ENCODE measurements at regions not wholly inside any gene's neighbourhood (a gene's known extent, or its start where the extent isn't known, plus 50 kb on each side); places are given as distances from the start of the nearest gene placed in this dataset.
"Not testable (repeated sequence)": the region's sequence is repeated elsewhere in the genome, so short reads cannot be mapped to it uniquely, and the experiment has no call there.

GRCh38 chr14:83053022-83053710, 1519.5 kb upstream of the SEL1L start:
- no peak overlapping the region for H3K4me3 ChIP-seq (ENCODE audit: control insufficient read depth, low read depth, low read length)
- DNase-seq (ENCODE audit: low read depth) = no peak
- TF ChIP-seq, protein P1, sequence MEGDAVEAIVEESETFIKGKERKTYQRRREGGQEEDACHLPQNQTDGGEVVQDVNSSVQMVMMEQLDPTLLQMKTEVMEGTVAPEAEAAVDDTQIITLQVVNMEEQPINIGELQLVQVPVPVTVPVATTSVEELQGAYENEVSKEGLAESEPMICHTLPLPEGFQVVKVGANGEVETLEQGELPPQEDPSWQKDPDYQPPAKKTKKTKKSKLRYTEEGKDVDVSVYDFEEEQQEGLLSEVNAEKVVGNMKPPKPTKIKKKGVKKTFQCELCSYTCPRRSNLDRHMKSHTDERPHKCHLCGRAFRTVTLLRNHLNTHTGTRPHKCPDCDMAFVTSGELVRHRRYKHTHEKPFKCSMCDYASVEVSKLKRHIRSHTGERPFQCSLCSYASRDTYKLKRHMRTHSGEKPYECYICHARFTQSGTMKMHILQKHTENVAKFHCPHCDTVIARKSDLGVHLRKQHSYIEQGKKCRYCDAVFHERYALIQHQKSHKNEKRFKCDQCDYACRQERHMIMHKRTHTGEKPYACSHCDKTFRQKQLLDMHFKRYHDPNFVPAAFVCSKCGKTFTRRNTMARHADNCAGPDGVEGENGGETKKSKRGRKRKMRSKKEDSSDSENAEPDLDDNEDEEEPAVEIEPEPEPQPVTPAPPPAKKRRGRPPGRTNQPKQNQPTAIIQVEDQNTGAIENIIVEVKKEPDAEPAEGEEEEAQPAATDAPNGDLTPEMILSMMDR (IDR thresholded peaks at IDR 0.05; ENCODE audit: control insufficient read depth, insufficient read depth, low read depth, low read length, missing control alignments) = no peak

GRCh38 chr14:83058068-83058467, 1524.4 kb upstream of the SEL1L start:
- H3K4me3 ChIP-seq (ENCODE audit: control insufficient read depth, low read depth, low read length) = no peak overlapping the region
- DNase-seq (ENCODE audit: low read depth) = no peak
- TF ChIP-seq, protein P1 (IDR thresholded peaks at IDR 0.05; ENCODE audit: control insufficient read depth, insufficient read depth, low read depth, low read length, missing control alignments) = no peak

DNA sequence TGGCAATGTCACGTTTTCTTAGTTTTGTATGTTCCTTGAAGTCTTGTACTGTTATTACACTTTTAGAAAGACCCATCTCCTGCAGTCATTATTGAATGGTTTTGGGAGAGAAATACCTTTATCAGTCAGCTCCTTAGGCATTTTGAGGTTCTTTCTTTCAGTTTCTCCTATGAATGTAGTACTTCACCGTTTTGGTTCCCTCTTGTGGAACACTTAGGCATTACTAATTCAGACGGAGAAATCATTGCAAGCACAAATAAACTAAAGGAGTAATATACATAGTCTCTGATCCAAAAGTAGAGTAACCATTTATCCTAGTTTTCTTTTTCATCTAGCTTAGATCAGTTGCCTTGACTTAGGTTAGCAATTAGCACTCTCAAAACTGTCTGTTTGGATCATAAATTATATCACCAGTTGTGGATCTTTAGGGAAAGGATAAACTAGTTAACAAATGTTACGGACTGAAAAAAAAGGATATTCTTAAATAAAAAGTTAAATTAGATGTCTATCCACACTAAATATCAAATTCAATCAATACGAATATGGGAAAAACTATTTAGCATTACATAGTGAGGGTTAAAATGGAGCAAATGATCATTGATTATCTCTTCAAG, 1538.3 kb upstream of the SEL1L start:
- H3K4me3 ChIP-seq (ENCODE audit: control insufficient read depth, low read depth, low read length) = no peak overlapping the region
- DNase-seq (ENCODE audit: low read depth) = no peak
- TF ChIP-seq, protein P1 (IDR thresholded peaks at IDR 0.05; ENCODE audit: control insufficient read depth, insufficient read depth, low read depth, low read length, missing control alignments) = peak; percentile 7

DNA sequence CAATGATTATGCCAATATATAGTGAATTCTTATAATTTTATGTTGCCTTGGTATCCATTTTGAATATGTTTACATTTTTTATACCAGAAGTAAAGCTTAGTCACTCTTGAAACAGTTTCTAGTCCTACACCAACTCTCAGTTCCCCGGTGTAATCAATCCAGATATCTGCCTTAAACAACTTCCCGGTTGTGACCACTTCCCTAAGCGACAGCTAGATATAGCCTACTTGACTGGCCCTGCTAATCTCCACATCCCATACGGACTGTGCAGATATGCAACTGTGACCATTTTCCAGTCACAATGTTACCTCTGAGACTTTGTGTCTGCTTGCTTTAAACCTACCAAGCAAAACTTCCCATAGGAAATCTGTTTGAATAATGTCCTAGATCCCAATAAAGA, 1551.5 kb upstream of the SEL1L start:
- DNase-seq (ENCODE audit: low read depth) = no peak
- H3K4me3 ChIP-seq (ENCODE audit: control insufficient read depth, low read depth, low read length) = no peak overlapping the region
- TF ChIP-seq, protein P1 (IDR thresholded peaks at IDR 0.05; ENCODE audit: control insufficient read depth, insufficient read depth, low read depth, low read length, missing control alignments) = no peak

GRCh38 chr14:83085725-83086124, 1552.1 kb upstream of the SEL1L start:
- DNase-seq (ENCODE audit: low read depth) = no peak
- H3K4me3 ChIP-seq (ENCODE audit: control insufficient read depth, low read depth, low read length) = no peak overlapping the region
- TF ChIP-seq, protein P1 (IDR thresholded peaks at IDR 0.05; ENCODE audit: control insufficient read depth, insufficient read depth, low read depth, low read length, missing control alignments) = no peak

DNA sequence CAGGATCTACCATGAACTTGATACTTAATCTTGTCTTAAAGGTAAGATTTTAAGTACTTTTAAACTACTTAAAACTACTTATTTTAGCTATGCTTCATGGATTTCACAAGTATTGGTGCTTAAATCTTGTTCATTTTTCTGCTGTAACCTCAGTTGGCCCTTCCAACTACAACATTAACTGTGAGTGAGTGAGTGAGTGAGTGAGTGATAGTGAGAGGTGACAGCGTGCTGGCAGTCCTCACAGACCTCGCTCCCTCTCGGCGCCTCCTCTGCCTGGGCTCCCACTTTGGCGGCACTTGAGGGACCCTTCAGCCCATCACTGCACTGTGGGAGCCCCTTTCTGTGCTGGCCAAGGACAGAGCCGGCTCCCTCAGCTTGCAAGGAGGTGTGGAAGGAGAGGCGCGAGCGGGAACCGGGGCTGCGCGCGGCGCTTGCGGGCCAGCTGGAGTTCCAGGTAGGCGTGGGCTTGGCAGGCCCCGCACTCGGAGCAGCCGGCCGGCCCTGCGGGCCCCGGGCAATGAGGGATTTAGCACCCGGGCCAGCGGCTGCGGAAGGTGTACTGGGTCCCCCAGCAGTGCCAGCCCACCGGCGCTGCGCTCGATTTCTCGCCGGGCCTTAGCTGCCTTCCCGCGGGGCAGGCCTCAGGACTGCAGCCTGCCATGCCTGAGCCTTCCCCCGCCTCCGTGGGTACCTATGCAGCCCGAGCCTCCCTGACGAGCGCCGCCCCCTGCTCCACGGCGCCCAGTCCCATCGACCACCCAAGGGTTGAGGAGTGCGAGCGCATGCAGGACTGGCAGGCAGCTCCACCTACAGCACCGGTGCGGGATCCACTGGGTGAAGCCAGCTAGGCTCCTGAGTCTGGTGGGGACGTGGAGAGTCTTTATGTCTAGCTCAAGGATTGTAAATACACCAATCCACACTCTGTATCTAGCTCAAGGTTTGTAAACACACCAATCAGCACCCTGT, 1558.6 kb upstream of the SEL1L start:
- not testable (repeated sequence) for DNase-seq (ENCODE audit: low read depth); H3K4me3 ChIP-seq (ENCODE audit: control insufficient read depth, low read depth, low read length)
